ENCODE measurements at regions not wholly inside any gene's neighbourhood (a gene's known extent, or its start where the extent isn't known, plus 50 kb on each side); places are given as distances from the start of the nearest gene placed in this dataset.

GRCh38 chr4:177761692-177762091 lies 319.5 kb upstream of the AGA start:
- ATAC-seq (no peak), DNase-seq (ENCODE audit: low read depth, low spot score) (no peak), FAIRE-seq (no peak)
- intact Hi-C loops (cut with micrococcal nuclease; ENCODE audit: unreplicated experiment) (no loop called here), in situ Hi-C loops (cut with MboI) (no loop called here)
- H3K4me3 ChIP-seq, result no peak overlapping the region
- no peaks in the 10 kb centered on the region for H3K27me3 ChIP-seq (replicated peaks in 1 of 2; ENCODE audit: control insufficient read depth in 2 of 2, insufficient read depth in 2 of 2, low read length in 1 of 2)
- no peak overlapping the region for H3K4me2 ChIP-seq (ENCODE audit: control insufficient read depth, insufficient read depth)
- WGBS (ENCODE audit: insufficient coverage, insufficient replicate concordance, low lambda C conversion rate, missing lambda C conversion rate), result 56% methylated on average over 12 of the region's 12 CpGs
- H3K79me2 ChIP-seq (ENCODE audit: control insufficient read depth, insufficient read depth, low read length), result no peaks in the 10 kb centered on the region
- no peak overlapping the region for H2AFZ ChIP-seq (ENCODE audit: control insufficient read depth, low read depth, low read length)
- ChIA-PET CTCF (interaction anchor here (0.5 kb wide), 1 partner anchor 159 kb away, joined by 3 read pairs; no protein-coding TSS in a partner anchor), POLR2A (no interaction called here), SMC1A (ENCODE audit: uncharacterized antibody, unreplicated experiment) (interaction anchor here (1.7 kb wide), 1 partner anchor 10 kb away, joined by 5 read pairs; no protein-coding TSS in a partner anchor), RAD21 (ENCODE audit: unreplicated experiment) (no interaction called here)
- H3K36me3 ChIP-seq (ENCODE audit: control insufficient read depth in 2 of 2, insufficient read depth in 2 of 2, low read length in 1 of 2), result no peaks in the 10 kb centered on the region
- no peaks in the 10 kb centered on the region for H3K9me3 ChIP-seq (replicated peaks; ENCODE audit: control insufficient read depth, insufficient read depth, low read length)
- no TSS peak for BruUV-seq (replicated peaks)
- H3K27ac ChIP-seq (ENCODE audit: control insufficient read depth, insufficient read depth), result no peak overlapping the region
- H3K4me1 ChIP-seq (ENCODE audit: control insufficient read depth, insufficient read depth, low read length), result no peaks in the 10 kb centered on the region
- no peaks in the 10 kb centered on the region for H4K20me1 ChIP-seq (ENCODE audit: control insufficient read depth, insufficient read depth)
- TF ChIP-seq RBBP5 (conservative IDR thresholded peaks at IDR 0.05) (no peak), MXI1 (IDR thresholded peaks at IDR 0.05; ENCODE audit: low read depth, low read length) (no peak), POU2F2 (IDR thresholded peaks at IDR 0.05; ENCODE audit: borderline replicate concordance, low read depth, low read length) (no peak), EZH2 (IDR thresholded peaks at IDR 0.05; ENCODE audit: borderline replicate concordance, control insufficient read depth, low read depth, low read length) (no peak), CHD4 (IDR thresholded peaks at IDR 0.05) (no peak), BRCA1 (IDR thresholded peaks at IDR 0.05; ENCODE audit: low read depth, low read length) (no peak), USF1 (IDR thresholded peaks at IDR 0.05; ENCODE audit: borderline replicate concordance, extremely low read length, insufficient read depth, low read depth, low read length) (no peak), KAT2A (conservative IDR thresholded peaks at IDR 0.05; ENCODE audit: control insufficient read depth, low read depth, low read length) (no peak), HSF1 (IDR thresholded peaks at IDR 0.05; ENCODE audit: low read depth, low read length) (no peak), FOS (IDR thresholded peaks at IDR 0.05; ENCODE audit: borderline replicate concordance, extremely low read depth, insufficient read length) (no peak), NBN (IDR thresholded peaks at IDR 0.05) (no peak), KDM1A (IDR thresholded peaks at IDR 0.05; ENCODE audit: borderline replicate concordance) (no peak), CTCF (IDR thresholded peaks at IDR 0.05 in 2 of 3, conservative IDR thresholded peaks at IDR 0.05 in 1 of 3; ENCODE audit: control insufficient read depth in 2 of 3, extremely low read depth in 1 of 3, insufficient read depth in 1 of 3, low read depth in 3 of 3, low read length in 3 of 3) (no peak), ZNF592 (IDR thresholded peaks at IDR 0.05) (no peak), TARDBP (IDR thresholded peaks at IDR 0.05; ENCODE audit: borderline replicate concordance) (no peak), ZNF622 (IDR thresholded peaks at IDR 0.05) (no peak), SP1 (IDR thresholded peaks at IDR 0.05; ENCODE audit: low read depth, low read length) (no peak), MYB (IDR thresholded peaks at IDR 0.05; ENCODE audit: borderline replicate concordance, low read depth, low read length) (no peak), ZNF217 (IDR thresholded peaks at IDR 0.05) (no peak)
- no peak overlapping the region for H3K9ac ChIP-seq (ENCODE audit: control insufficient read depth, insufficient read depth, low read length)

Data from GM12878 (cell line).